GM19452 (cell line): ENCODE measurements at regions not wholly inside any gene's neighbourhood (a gene's known extent, or its start where the extent isn't known, plus 50 kb on each side); places are given as distances from the start of the nearest gene placed in this dataset.
"Not testable (repeated sequence)": the region's sequence is repeated elsewhere in the genome, so short reads cannot be mapped to it uniquely, and the experiment has no call there.

Experiments
- ATAC-seq: cut with Tn5 transposase; IDR thresholded peaks from one replicate; pipeline ENCODE4 v1.9.1; 2021; ENCODE audit not compliant: unreplicated experiment

DNA sequence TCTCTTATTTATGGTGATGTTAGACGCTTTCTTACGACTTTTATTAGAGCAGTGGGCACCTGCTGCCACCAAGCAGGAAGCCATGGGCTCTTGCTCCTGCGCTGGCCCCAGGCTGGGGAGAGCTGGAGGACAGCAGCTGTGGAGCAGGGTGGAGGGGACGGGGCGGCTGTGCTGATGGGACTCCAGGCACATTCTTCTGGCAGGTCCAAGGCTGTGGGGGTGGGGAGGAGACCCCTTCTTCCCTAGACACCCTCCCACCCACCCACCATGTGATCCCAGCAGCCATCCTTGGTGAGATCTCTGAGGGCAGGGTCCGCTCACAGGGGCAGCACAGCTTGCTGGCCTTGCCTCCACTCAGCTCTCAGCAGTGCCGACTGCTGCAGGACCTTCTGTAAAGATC is 192.6 kb upstream of the IRX4 start:
- no peak for ATAC-seq

DNA sequence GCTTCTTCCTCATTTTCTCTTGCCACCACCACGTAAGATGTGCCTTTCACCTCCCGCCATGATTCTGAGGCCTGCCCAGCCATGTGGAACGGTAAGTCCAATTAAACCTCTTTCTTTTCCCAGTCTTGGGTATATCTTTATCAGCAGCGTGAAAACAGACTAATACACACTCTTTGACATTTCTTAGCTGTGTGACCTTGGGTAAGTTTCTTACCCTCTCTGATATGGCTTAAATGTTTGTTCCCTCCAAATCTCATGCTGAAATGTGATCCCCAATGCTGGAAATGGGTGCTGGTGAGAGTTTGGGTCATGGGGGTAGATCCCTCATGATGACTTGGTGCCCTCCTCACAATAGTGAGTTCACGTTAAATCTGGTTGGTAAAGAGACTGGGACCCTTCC is 188.8 kb upstream of the IRX4 start:
- ATAC-seq: no peak

DNA sequence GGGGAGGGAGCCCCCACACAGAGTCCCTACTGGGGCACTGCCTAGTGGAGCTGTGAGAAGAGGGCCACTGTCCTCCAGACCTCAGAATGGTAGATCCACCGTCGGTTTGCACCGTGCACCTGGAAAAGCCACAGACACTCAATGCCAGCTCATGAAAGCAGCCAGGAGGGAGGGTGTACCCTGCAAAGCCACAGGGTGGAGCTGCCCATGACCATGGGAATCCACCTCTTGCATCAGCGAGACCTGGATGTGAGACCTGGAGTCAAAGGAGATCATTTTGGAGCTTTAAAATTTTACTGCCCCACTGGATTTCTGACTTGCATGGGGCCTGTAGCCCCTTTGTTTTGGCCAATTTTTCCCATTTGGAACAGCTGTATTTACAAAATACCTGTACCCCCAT is 188.1 kb upstream of the IRX4 start:
- ATAC-seq: not testable (repeated sequence)

DNA sequence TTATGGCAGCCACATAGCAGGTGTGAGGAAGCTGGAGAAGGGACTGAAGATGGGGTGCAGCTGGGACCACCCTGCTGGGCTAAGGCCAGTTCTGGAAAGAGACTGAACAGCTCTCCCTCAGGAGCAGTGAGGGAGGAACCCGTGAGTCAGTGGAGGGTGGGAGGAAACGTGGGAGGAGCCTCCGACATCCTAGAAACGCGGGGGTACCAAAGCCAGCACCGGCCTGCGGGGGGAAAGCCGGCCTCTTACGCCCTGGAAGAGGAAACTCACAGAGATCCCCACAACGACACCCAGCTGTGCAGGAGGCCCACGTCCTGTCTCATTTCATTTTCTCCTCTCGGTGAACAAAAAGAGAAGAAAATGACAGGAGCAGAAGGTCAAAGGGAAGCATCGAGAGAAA is 185.8 kb upstream of the IRX4 start:
- no peak for ATAC-seq

DNA sequence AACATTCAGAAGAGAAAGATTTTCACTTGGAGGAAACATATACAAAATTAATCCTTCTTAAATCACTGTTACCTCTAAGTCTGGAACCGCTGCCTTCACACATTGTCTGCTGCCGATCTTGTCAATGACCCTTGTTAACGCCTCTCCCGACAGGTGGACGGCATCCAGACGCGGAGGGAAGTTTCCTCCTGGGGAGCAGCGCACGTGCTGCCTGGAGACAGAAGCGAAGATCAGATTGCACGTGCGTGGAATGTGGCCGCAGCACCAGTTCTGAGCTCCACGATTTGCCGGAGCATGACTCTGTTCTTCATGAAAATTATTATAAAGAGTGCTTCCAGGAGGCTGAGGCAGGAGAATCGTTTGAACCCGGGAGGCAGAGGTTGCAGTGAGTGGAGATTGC is 183.6 kb upstream of the IRX4 start:
- ATAC-seq: no peak

DNA sequence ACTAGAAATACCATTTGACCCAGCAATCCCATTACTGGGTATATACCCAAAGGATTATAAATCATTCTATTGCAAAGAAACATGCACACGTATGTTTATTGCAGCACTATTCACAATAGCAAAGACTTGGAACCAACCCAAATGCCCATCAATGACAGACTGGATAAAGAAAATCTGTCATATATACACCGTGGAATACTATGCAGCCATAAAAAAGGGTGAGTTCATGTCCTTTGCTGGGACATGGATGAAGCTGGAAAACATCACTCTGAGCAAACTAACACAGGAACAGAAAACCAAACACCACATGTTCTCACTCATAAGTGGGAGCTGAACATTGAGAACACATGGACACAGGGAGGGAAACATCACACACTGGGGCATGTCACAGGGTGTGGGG is 180.7 kb upstream of the IRX4 start:
- not testable (repeated sequence) for ATAC-seq

DNA sequence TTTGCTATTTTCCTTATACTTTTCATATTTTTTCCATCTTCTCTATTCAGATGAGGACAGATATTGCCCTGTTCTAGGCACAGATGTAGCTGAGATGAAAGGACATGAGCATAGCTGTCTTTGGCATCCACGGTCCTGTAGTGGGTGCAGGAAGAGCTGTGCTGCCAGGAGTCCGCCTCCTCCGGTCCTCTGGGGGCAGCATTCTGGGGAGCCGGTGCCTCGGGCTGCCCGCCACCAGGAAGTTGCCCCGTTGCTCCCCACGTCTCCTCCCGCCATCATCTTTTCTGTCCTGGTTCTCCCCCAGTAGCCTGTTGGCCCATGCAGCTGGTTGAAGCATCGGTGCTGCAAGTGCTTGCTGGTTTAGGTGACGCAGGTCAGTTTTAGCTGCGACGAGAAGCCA is 170.0 kb upstream of the IRX4 start:
- ATAC-seq: no peak

DNA sequence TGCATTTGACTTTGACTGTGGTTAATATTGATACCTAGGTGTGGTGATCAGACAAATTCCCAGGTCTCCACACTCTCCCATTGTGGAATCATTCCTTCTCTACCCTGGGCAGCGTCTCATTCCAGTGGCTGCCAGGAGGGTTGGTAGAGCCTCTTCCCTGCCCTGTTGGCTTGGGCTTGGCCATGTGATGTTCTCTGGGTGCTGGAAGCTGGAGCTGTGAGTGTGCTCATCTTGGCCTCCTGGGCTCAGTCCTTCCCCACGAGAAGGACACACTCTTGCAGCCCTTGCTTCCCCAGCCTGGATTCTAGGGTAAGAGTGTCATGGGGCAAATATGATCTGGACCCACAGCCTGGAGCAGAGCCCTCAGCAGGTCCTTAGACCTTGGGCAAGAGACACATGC is 167.2 kb upstream of the IRX4 start:
- no peak for ATAC-seq

DNA sequence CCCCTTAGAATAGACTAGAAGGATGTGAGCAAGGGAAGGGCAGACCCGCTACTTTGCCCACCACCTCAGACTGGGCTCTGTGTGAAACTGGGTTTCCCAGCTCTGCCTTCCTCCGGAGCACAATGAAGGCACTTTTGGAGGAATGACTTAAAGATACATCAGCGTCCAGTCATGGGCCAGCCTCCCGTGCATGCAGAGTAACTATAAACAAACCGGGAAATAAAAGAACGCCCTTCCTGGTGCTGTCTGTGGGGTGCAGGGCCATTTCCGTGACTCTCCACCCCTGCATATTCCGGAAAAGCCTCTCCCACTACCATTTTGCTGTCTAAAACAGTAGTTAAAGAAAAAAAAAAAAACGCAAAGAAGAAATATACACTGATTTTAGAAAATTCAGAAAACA is 165.9 kb upstream of the IRX4 start:
- ATAC-seq: no peak

DNA sequence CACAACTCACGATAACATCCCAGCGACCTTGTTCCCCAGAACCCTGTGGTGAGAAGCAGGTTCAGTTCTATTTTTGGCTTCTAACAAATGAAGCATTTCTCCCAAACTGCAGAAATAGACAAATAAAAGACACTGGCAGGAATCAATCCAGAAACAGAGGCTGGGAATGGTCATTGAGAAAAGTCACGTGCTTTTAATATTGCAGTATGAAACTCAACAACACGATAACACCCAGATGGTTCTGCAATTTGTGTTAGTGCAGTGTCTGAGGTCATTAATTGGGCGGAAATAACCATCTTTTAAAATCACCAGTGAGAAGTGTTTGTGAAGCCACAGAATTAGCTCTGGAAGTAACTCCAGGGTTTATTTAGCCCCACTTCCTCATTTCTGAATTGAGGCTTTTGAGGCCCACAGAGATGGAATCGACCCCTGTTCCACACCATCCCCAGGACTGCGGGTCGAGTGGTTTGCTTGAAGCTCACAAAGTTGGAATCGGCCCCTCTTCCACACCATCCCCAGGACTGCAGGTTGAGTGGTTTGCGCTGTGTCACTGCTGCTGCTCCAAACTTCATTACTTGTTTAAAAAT is 164.7 kb upstream of the IRX4 start:
- no peak for ATAC-seq

DNA sequence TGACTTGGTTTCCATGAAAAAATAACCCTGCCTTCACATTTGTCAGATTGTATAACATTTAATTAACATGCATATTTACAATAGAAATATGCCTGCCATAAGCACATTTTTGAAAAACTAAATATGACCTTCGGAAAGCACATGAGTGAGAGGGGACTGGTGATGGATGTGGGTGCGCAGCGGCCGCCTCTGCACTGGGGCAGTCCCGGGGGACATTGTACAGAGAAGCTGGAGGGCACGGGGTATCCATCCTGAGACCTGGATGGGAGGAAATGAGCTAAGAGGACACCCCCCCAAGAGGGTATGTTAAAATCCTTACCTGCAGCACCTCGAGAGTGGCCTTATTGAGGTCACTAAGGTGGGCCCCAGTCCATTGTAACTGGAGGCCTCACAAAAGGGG is 161.3 kb upstream of the IRX4 start:
- no peak for ATAC-seq

DNA sequence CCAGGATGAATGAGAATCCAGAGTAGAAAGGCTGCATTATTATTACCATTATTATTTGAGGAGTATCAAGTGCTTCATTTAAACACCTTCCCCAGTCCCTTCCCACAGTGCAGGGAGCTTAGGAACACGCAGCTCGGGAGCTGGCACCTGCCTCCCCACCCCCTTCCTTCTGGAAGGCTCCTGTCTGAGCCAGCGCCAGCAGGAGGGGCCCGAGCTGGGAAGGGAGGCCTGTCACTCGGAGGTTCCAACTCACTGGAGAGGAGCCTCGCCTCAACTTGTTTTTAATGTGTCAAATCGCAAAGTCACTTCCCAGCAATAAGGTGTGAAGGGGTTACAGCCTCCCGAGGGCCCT is 156.4 kb upstream of the IRX4 start:
- ATAC-seq: no peak

DNA sequence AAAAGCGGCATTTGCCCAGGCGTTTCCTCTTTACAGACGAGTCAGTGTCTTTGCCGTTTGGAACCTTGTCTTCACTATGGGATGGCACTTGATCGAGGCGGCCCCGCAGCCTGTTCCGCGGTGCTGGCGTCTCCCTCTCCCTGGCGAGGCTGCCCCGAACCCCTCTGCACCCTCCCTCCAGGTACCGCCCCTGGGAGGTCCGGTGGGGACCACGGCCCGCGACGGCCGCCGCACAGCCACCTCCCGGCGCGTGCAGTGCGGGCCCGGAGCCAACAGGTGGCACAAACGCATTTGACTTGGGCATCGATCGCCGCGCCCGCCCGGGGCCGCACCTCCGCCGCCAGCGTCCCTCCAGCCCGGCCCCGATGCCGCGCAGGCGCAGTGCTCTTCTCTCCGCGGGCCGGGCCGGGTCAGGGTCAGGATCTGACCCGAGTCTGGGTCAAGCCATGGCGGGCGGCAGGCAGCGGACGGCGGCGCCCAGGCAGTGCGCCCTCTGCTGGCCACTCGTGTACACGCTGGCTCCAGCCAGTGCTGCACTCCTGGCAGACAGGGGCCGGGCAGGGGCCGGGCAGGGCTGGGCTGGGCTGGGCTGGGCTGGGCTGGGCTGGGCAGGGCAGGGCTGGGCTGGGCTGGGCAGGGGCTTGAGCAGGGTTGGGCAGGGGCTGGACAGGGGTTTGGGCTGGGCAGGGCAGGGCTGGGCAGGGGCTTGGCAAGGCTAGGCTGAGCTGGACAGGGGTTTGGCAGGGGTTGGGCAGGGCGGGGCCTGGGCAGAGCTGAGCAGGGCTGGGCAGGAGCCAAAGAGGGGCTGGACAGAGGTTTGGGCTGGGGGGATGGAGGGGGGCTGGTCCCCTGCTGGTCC is 155.8 kb upstream of the IRX4 start:
- peak; percentile 98 for ATAC-seq

DNA sequence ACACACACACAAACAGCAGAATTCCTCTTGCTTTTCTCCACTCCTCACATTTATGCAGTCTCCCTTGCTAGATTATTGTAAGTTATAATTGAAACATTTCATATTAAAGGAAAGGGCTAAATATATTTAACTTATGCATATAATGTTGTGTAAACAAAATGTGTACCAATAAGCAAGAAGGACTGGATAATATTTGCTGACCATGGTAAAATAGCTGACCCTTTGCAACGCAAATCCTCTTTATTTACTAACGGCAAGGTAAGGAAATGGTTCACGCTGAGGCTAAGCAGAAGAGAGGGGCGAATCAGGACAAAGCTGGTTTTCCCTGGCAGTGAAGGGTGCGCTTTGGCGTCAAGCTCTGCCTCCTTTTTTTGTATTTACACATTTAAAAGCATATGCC is 154.2 kb upstream of the IRX4 start:
- ATAC-seq: no peak

DNA sequence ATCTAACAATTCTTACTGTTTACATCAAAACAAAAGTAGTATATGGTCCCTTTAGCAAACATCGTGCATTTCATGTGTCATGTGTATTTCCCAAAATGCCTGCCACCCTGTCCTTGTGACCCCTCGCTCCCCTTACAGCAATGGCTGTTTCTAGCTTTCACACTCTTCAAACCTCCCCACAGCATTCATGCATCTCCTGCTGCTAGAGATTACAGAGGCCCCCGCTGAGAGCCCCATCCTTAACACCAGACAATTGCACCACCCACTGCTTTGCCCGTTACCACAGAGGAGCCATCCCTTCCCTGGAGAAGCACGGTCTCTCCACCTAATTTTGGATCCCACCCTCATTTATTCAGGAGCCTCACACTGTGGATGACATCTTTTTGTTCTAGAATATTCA is 149.7 kb upstream of the IRX4 start:
- ATAC-seq: no peak

DNA sequence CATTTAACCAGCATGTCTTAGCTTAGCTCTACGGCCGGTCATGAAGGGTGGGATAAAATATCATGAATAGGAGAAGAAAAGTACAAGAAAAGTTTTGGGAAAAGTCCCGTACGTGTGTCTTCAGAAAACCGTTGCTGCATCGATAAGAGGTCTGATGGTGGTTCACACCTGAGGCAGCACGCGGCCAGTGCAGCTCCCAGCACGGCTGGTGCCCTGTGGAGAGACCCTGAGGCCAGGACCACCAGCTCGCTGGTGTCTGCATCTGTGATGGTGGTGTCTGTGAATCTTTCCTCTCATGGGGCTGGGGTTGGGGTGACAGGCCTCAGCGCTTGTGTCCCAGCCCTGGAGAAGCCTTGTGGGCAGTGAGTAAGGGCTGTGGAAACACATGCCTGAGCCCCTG is 148.9 kb upstream of the IRX4 start:
- no peak for ATAC-seq

DNA sequence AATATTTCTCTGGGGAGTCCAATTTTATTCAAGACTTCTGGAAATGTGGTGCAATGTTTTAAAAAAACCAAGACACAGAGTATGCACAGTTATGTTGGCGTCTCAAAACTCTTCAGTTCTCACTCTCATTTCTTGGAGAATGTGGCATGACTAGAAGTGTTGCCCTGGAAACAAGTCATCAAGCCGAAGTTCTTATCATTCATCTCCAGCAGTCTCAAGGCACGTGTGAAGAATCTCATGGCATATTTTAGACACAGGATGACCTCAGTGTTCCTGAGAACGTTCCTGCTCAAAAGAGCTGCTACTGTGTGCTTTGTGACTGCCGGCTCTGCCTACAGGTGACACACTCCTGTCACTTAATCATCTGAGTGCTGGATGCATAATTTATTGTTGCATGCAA is 147.4 kb upstream of the IRX4 start:
- no peak for ATAC-seq

DNA sequence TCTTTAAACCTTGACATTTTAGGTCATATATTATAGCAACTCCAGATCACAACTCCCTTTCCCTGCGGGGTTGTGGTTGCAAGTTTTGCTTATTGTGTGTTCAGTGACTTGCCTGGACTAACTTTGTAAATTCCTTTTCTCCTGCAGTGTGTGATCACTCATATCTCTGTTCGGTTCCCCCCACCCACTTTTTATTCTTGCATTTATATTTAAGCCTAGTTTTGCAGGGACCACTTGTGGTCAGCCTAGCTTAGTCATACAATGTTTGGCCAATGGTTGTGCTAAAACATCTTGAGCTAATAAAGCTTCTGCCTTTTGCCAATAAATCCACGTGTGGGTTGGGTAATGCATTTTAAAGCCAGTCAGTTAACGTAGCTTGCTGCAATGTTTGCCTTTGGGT is 146.5 kb upstream of the IRX4 start:
- no peak for ATAC-seq

DNA sequence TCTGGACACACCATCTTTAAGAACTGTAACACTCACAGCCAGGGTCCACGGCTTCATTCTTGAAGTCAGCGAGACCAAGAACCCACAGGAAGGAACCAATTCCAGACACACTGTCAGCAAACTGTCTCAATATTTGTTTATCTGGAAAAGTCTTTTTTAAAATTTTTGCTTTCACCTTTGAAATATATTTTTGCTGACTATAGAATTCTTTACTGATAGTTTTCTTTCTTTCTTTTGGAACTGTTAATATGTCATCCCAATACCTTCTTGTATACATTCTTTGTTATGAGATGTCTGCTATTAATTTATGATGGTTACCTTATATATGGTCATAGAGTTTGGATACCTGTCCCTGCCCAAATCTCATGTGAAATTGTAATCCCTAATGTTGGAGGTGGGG is 145.1 kb upstream of the IRX4 start:
- no peak for ATAC-seq

DNA sequence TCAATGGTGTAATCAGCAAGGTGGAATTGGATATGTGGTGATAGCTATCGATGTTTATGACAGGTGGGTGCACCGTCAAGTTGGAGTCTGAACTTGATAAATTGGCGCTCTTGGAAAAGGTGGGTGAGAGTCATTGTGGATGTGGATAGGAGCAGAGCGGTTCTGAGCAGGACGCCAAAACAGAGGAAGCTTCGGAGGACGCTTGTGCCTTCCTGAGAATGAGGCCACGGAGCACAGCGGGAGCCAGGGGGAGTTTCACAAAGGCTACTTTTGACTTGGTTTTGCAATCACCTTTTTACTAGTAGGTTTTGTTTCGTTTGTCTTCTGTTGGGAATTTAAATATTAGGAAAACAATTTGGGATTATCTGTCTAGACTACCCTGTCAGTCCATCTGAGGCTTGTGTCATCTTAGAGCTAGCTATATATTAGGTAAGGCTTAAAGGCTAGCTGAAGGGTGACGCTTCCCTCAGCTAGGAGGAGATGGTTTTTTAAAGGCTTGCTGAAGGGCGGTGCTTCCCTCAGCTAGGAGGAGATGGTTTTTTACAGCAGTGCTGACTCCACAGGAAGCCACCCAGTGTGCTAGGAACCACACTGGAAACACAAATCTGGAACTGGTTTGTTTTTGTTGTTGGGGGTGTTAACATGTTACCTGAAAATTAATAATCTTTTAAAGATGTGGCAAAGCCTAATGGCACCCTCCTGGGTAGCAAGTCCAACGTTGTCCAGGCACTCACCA is 142.4 kb upstream of the IRX4 start:
- ATAC-seq: no peak

DNA sequence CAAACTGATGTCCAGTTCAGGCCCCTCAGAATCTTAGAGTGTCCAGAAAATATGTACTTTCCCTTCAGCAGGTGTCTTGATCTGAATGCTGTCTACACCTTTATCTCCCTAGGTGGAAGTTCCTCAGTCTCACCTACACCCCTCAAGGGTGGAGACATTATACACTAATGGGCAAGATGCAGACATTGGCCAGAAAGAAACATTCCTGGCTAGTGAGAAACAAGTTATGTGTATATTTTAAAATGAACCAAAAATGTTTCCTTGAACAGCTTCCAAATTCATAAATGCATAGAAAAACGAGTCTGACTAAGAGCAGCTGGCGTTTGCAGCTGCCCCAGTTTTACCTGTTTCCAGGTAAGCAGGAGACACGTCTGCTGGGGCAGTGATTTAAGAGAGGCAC is 140.5 kb upstream of the IRX4 start:
- ATAC-seq: no peak

DNA sequence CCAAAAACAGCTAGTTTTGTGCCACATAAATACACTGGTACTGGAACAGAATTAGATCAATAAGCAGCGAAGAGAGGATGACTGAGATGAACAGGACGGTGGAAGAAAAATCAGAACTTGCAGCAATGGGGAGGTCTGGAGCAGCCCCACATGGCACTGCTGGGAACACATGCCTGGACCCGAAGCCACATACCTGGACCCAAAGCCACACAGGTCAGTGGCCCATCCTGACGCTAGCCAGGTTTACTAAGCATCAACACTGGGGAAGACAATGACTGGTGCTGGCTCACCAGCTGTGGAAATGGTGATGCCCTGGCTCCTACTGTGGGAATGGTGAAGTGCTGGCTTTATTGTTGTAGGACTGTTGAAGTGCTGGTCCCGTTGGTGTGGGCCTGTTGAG is 139.7 kb upstream of the IRX4 start:
- no peak for ATAC-seq
